Activated naive CD8-positive, alpha-beta T cell treated with anti-CD3 and anti-CD28 coated beads, Interleukin-2, amount 10 ng/mL, durations not matched to agents 7 days and 5 days (primary cell): ENCODE measurements at regions not wholly inside any gene's neighbourhood (a gene's known extent, or its start where the extent isn't known, plus 50 kb on each side); places are given as distances from the start of the nearest gene placed in this dataset.
"Not testable (repeated sequence)": the region's sequence is repeated elsewhere in the genome, so short reads cannot be mapped to it uniquely, and the experiment has no call there.

ENCODE experiments used
- ATAC-seq: fragments of 150-1000 bp; cut with Tn5 transposase; one replicate; pipeline ENCODE4 v1.10.0; 2021; ENCODE audit warnings: low read depth, moderate library complexity
- POLR2A ChIA-PET: fragments of 350-600 bp; sonication (Branson Sonifier 250); formaldehyde crosslinking; loops from one replicate; lab custom pipeline; 2021; ENCODE audit warnings: antibody characterized with exemption; lab: Charles Lee
- DNase-seq: peaks from one replicate; pipeline ENCODE4 v3.0.0; 2021
- H3K27ac Mint-ChIP-seq: one replicate; pipeline ENCODE4 v1.8.0; 2022; ENCODE audit warnings: mild to moderate bottlenecking, mixed read lengths
- H3K27me3 Mint-ChIP-seq: one replicate; pipeline ENCODE4 v1.8.0; 2022; ENCODE audit warnings: mild to moderate bottlenecking, moderate library complexity, mixed read lengths
- H3K36me3 Mint-ChIP-seq: one replicate; pipeline ENCODE4 v1.8.0; 2021; ENCODE audit warnings: mild to moderate bottlenecking, mixed read lengths
- H3K4me1 Mint-ChIP-seq: one replicate; pipeline ENCODE4 v1.8.0; 2021; ENCODE audit warnings: mixed read lengths
- H3K4me3 Mint-ChIP-seq: one replicate; pipeline ENCODE4 v1.8.0; 2022; ENCODE audit warnings: mild to moderate bottlenecking, moderate library complexity, mixed read lengths
- H3K9me3 Mint-ChIP-seq: one replicate; pipeline ENCODE4 v1.8.0; 2021; ENCODE audit warnings: mixed read lengths

- POLR2A ChIA-PET: no interaction called here
- no peaks in the 10 kb centered on the region for H3K4me1 Mint-ChIP-seq
- no peak for DNase-seq
- no peaks in the 10 kb centered on the region for H3K9me3 Mint-ChIP-seq
- H3K27me3 Mint-ChIP-seq: no peaks in the 10 kb centered on the region
- ATAC-seq: no peak
- H3K36me3 Mint-ChIP-seq: no peaks in the 10 kb centered on the region
- H3K27ac Mint-ChIP-seq: no peak overlapping the region
- no peak overlapping the region for H3K4me3 Mint-ChIP-seq
These were observed 132.7 kb upstream of the CADM1 start for GRCh38 chr11:115636753-115637527.

- H3K4me1 Mint-ChIP-seq, DNase-seq, H3K36me3 Mint-ChIP-seq, H3K4me3 Mint-ChIP-seq, H3K27me3 Mint-ChIP-seq, ATAC-seq, H3K9me3 Mint-ChIP-seq, POLR2A ChIA-PET, H3K27ac Mint-ChIP-seq: not testable (repeated sequence)
These were observed 129.8 kb upstream of the CADM1 start for GRCh38 chr11:115633977-115634376.

- no peak for DNase-seq
These were observed 127.8 kb upstream of the CADM1 start for GRCh38 chr11:115632061-115632460.

GRCh38 chr11:115631609-115632008 lies 127.4 kb upstream of the CADM1 start:
- no peaks in the 10 kb centered on the region for H3K9me3 Mint-ChIP-seq
- H3K4me3 Mint-ChIP-seq: no peak overlapping the region
- no peak overlapping the region for H3K27ac Mint-ChIP-seq
- H3K4me1 Mint-ChIP-seq: no peaks in the 10 kb centered on the region
- H3K27me3 Mint-ChIP-seq: no peaks in the 10 kb centered on the region
- H3K36me3 Mint-ChIP-seq: no peaks in the 10 kb centered on the region
- ATAC-seq: no peak
- POLR2A ChIA-PET: no interaction called here
- no peak for DNase-seq

More at GRCh38 chr11:115632061-115632460, 127.8 kb upstream of the CADM1 start:
- H3K27ac Mint-ChIP-seq: no peak overlapping the region
- POLR2A ChIA-PET: no interaction called here
- no peaks in the 10 kb centered on the region for H3K36me3 Mint-ChIP-seq
- no peaks in the 10 kb centered on the region for H3K27me3 Mint-ChIP-seq
- no peak for ATAC-seq
- H3K4me3 Mint-ChIP-seq: no peak overlapping the region
- H3K9me3 Mint-ChIP-seq: no peaks in the 10 kb centered on the region
- H3K4me1 Mint-ChIP-seq: no peaks in the 10 kb centered on the region

GRCh38 chr11:115630214-115630613 lies 126.0 kb upstream of the CADM1 start:
- ATAC-seq (no peak), DNase-seq (no peak)
- no peaks in the 10 kb centered on the region for H3K4me1 Mint-ChIP-seq
- H3K27me3 Mint-ChIP-seq: no peaks in the 10 kb centered on the region
- H3K4me3 Mint-ChIP-seq: no peak overlapping the region
- H3K27ac Mint-ChIP-seq: no peak overlapping the region
- H3K9me3 Mint-ChIP-seq: no peaks in the 10 kb centered on the region
- no peaks in the 10 kb centered on the region for H3K36me3 Mint-ChIP-seq
- POLR2A ChIA-PET: no interaction called here

GRCh38 chr11:115629456-115630015 lies 125.3 kb upstream of the CADM1 start:
- H3K4me1 Mint-ChIP-seq: no peaks in the 10 kb centered on the region
- H3K27ac Mint-ChIP-seq: no peak overlapping the region
- H3K36me3 Mint-ChIP-seq: no peaks in the 10 kb centered on the region
- POLR2A ChIA-PET: no interaction called here
- no peak overlapping the region for H3K4me3 Mint-ChIP-seq
- no peaks in the 10 kb centered on the region for H3K9me3 Mint-ChIP-seq
- no peak for ATAC-seq
- no peaks in the 10 kb centered on the region for H3K27me3 Mint-ChIP-seq
- DNase-seq: no peak

GRCh38 chr11:115627666-115628460 lies 123.6 kb upstream of the CADM1 start:
- Mint-ChIP-seq H3K4me1 (no peaks in the 10 kb centered on the region), H3K36me3 (no peaks in the 10 kb centered on the region)
- ATAC-seq: no peak

GRCh38 chr11:115627071-115627470 lies 122.9 kb upstream of the CADM1 start:
- no peaks in the 10 kb centered on the region for H3K9me3 Mint-ChIP-seq
- POLR2A ChIA-PET: no interaction called here
- H3K4me3 Mint-ChIP-seq: no peak overlapping the region
- no peaks in the 10 kb centered on the region for H3K4me1 Mint-ChIP-seq
- H3K36me3 Mint-ChIP-seq: no peaks in the 10 kb centered on the region
- H3K27me3 Mint-ChIP-seq: no peaks in the 10 kb centered on the region
- DNase-seq: no peak
- no peak for ATAC-seq
- H3K27ac Mint-ChIP-seq: no peak overlapping the region

More at GRCh38 chr11:115627666-115628460, 123.6 kb upstream of the CADM1 start:
- POLR2A ChIA-PET: no interaction called here
- DNase-seq: no peak
- no peaks in the 10 kb centered on the region for H3K27me3 Mint-ChIP-seq
- no peak overlapping the region for H3K4me3 Mint-ChIP-seq
- H3K9me3 Mint-ChIP-seq: no peaks in the 10 kb centered on the region
- no peak overlapping the region for H3K27ac Mint-ChIP-seq

- Mint-ChIP-seq H3K36me3 (no peaks in the 10 kb centered on the region), H3K27ac (no peak overlapping the region), H3K4me1 (no peaks in the 10 kb centered on the region), H3K4me3 (no peak overlapping the region), H3K27me3 (no peaks in the 10 kb centered on the region), H3K9me3 (no peaks in the 10 kb centered on the region)
- POLR2A ChIA-PET: no interaction called here
- ATAC-seq: no peak
- DNase-seq: no peak
These were observed 122.2 kb upstream of the CADM1 start for GRCh38 chr11:115626414-115626813.

GRCh38 chr11:115625502-115625901 lies 121.3 kb upstream of the CADM1 start:
- no peaks in the 10 kb centered on the region for H3K27me3 Mint-ChIP-seq
- H3K36me3 Mint-ChIP-seq: no peaks in the 10 kb centered on the region
- no peak overlapping the region for H3K27ac Mint-ChIP-seq
- H3K4me3 Mint-ChIP-seq: no peak overlapping the region
- H3K4me1 Mint-ChIP-seq: no peaks in the 10 kb centered on the region
- POLR2A ChIA-PET: no interaction called here
- ATAC-seq (no peak), DNase-seq (no peak)
- H3K9me3 Mint-ChIP-seq: peaks cover 3% of the 10 kb centered on the region

- DNase-seq (no peak), ATAC-seq (no peak)
- Mint-ChIP-seq H3K9me3 (peaks cover 3% of the 10 kb centered on the region), H3K27ac (no peak overlapping the region), H3K27me3 (no peaks in the 10 kb centered on the region), H3K36me3 (no peaks in the 10 kb centered on the region), H3K4me3 (no peak overlapping the region), H3K4me1 (no peaks in the 10 kb centered on the region)
- POLR2A ChIA-PET: no interaction called here
These were observed 119.8 kb upstream of the CADM1 start for GRCh38 chr11:115624065-115624464.

GRCh38 chr11:115623021-115623451 lies 118.8 kb upstream of the CADM1 start:
- ATAC-seq (no peak), DNase-seq (no peak)
- Mint-ChIP-seq H3K36me3 (no peaks in the 10 kb centered on the region), H3K4me3 (no peak overlapping the region), H3K9me3 (peaks cover 3% of the 10 kb centered on the region), H3K27ac (no peak overlapping the region), H3K27me3 (no peaks in the 10 kb centered on the region), H3K4me1 (no peaks in the 10 kb centered on the region)
- POLR2A ChIA-PET: no interaction called here

GRCh38 chr11:115618428-115618827 lies 114.2 kb upstream of the CADM1 start:
- Mint-ChIP-seq H3K36me3 (no peaks in the 10 kb centered on the region), H3K9me3 (peaks cover 4% of the 10 kb centered on the region), H3K4me1 (no peaks in the 10 kb centered on the region), H3K27ac (no peak overlapping the region), H3K27me3 (no peaks in the 10 kb centered on the region), H3K4me3 (no peak overlapping the region)
- no peak for ATAC-seq
- DNase-seq: no peak
- POLR2A ChIA-PET: no interaction called here

- ATAC-seq: no peak
- Mint-ChIP-seq H3K4me3 (no peak overlapping the region), H3K27me3 (no peaks in the 10 kb centered on the region), H3K9me3 (peaks cover 4% of the 10 kb centered on the region), H3K27ac (no peak overlapping the region), H3K36me3 (no peaks in the 10 kb centered on the region), H3K4me1 (no peaks in the 10 kb centered on the region)
- POLR2A ChIA-PET: no interaction called here
- DNase-seq: no peak
These were observed 113.6 kb upstream of the CADM1 start for GRCh38 chr11:115617767-115618166.
